ENCODE measurements at regions not wholly inside any gene's neighbourhood (a gene's known extent, or its start where the extent isn't known, plus 50 kb on each side); places are given as distances from the start of the nearest gene placed in this dataset.

- TF ChIP-seq CTCF (IDR thresholded peaks at IDR 0.05) (no peak), POLR2A (IDR thresholded peaks at IDR 0.05) (no peak)
These were observed 204.8 kb downstream of the KLF12 start for GRCh38 chr13:73929287-73929932.

Data from body of pancreas (tissue), 4 donors.